ENCODE measurements at regions not wholly inside any gene's neighbourhood (a gene's known extent, or its start where the extent isn't known, plus 50 kb on each side); places are given as distances from the start of the nearest gene placed in this dataset.
"Not testable (repeated sequence)": the region's sequence is repeated elsewhere in the genome, so short reads cannot be mapped to it uniquely, and the experiment has no call there.

- DNase-seq (ENCODE audit: insufficient read length, low spot score): no peak
- TF ChIP-seq PAX5 (IDR thresholded peaks at IDR 0.05; ENCODE audit: insufficient read depth, low read length, severe bottlenecking) (no peak), POLR2A (IDR thresholded peaks at IDR 0.05; ENCODE audit: low read depth, low read length) (no peak), TAF1 (IDR thresholded peaks at IDR 0.05; ENCODE audit: low read depth, low read length) (no peak), POU2F2 (IDR thresholded peaks at IDR 0.05; ENCODE audit: low read depth, low read length) (no peak), SPI1 (IDR thresholded peaks at IDR 0.05; ENCODE audit: low read depth, low read length) (no peak), POLR2AphosphoS5 (IDR thresholded peaks at IDR 0.05; ENCODE audit: low read depth, low read length) (no peak)
- FAIRE-seq: no peak
Measured at GRCh38 chr1:29933067-29933466, 696.7 kb downstream of the PTPRU start.

GRCh38 chr1:29932626-29933025, 696.3 kb downstream of the PTPRU start:
- FAIRE-seq: no peak
- TF ChIP-seq POLR2A (IDR thresholded peaks at IDR 0.05; ENCODE audit: low read depth, low read length) (no peak), POU2F2 (IDR thresholded peaks at IDR 0.05; ENCODE audit: low read depth, low read length) (no peak), SPI1 (IDR thresholded peaks at IDR 0.05; ENCODE audit: low read depth, low read length) (no peak), POLR2AphosphoS5 (IDR thresholded peaks at IDR 0.05; ENCODE audit: low read depth, low read length) (no peak), TAF1 (IDR thresholded peaks at IDR 0.05; ENCODE audit: low read depth, low read length) (no peak), PAX5 (IDR thresholded peaks at IDR 0.05; ENCODE audit: insufficient read depth, low read length, severe bottlenecking) (no peak)
- DNase-seq (ENCODE audit: insufficient read length, low spot score): no peak

DNA sequence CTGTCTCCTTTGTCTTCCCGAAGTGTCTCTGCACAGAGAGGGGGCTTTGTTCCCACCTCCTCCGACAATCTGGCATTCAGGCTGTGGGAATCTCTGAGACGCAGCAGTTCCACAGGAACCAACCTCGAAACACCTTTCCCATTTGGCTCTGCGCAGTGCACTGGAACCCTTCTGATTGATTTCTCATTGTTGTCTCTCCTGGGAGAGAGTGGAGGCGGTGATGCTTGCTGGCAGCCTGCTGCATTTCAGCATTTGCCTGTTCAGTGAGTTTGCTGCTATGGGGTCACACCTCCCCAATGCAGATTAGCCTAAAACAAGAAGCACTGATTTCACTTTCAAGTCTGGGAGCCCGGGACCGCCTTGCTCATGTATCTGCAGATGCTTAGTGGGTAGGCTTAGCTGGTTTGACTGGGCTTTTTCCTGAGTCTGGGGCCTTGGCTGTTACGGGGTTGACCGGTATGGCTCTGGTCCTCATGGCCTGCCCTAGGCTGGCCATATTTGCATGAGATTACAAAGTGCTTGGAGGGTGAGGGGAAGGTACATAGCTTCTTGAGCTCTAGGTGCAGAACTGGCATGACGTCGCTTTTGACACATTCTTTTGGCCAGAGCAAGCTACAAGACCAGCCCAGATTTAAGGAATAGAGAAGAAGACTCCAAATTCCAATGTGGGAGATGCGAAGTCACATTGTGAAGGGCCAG, 695.3 kb downstream of the PTPRU start:
- TF ChIP-seq PAX5 (IDR thresholded peaks at IDR 0.05; ENCODE audit: insufficient read depth, low read length, severe bottlenecking) (no peak), POLR2A (IDR thresholded peaks at IDR 0.05; ENCODE audit: low read depth, low read length) (no peak), POU2F2 (IDR thresholded peaks at IDR 0.05; ENCODE audit: low read depth, low read length) (no peak)
- DNase-seq (ENCODE audit: insufficient read length, low spot score) (no peak), FAIRE-seq (no peak)

DNA sequence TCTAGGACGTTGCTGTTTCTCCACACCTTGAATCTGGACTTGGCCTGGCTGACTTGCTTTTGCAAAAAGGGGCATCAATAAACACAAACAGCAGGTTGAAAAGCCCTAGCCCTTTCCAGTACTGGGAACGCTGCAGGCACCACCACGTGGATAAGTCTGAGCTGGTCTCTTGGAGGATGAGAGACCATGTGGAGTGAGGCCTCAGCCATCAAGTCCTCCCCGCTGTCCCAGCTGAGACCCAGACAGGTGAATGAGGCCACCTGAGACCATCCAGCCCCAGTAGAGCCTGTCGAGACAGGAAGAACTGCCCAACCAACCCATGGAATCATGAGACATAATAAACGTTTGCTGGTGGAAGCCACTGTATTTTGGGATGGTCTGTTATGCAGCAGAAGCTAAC, 688.7 kb downstream of the PTPRU start:
- no peak for DNase-seq (ENCODE audit: insufficient read length, low spot score)
- TF ChIP-seq TAF1 (IDR thresholded peaks at IDR 0.05; ENCODE audit: low read depth, low read length): no peak
- TF ChIP-seq POLR2AphosphoS5 (IDR thresholded peaks at IDR 0.05; ENCODE audit: low read depth, low read length): no peak
- TF ChIP-seq POU2F2 (IDR thresholded peaks at IDR 0.05; ENCODE audit: low read depth, low read length): no peak
- no peak for TF ChIP-seq POLR2A (IDR thresholded peaks at IDR 0.05; ENCODE audit: low read depth, low read length)
- no peak for TF ChIP-seq SPI1 (IDR thresholded peaks at IDR 0.05; ENCODE audit: low read depth, low read length)
- no peak for TF ChIP-seq PAX5 (IDR thresholded peaks at IDR 0.05; ENCODE audit: insufficient read depth, low read length, severe bottlenecking)
- FAIRE-seq: no peak

DNA sequence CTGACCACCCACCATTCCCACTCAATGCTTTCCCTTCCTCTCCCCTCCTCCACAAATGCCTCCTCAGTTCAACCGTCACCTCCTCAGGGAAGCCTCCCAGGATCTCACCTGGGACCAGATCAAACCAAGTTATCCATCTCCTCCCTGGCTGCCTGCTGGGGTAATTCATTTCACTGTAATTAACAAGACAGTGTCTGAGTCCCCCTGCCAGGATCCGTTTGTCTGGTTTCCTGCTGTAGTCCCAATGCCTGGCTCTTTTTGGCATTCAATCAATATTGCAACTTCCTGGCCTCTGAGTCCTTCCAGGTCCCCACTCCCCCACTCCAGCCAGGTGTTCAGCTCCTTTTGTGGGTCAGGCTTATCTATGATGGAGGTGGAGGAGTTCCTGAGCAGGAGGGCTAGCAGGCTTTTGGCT, 687.7 kb downstream of the PTPRU start:
- no peak for DNase-seq (ENCODE audit: insufficient read length, low spot score)
- FAIRE-seq: no peak
- no peak for TF ChIP-seq POU2F2 (IDR thresholded peaks at IDR 0.05; ENCODE audit: low read depth, low read length)
- no peak for TF ChIP-seq SPI1 (IDR thresholded peaks at IDR 0.05; ENCODE audit: low read depth, low read length)
- no peak for TF ChIP-seq POLR2A (IDR thresholded peaks at IDR 0.05; ENCODE audit: low read depth, low read length)
- no peak for TF ChIP-seq POLR2AphosphoS5 (IDR thresholded peaks at IDR 0.05; ENCODE audit: low read depth, low read length)
- TF ChIP-seq PAX5 (IDR thresholded peaks at IDR 0.05; ENCODE audit: insufficient read depth, low read length, severe bottlenecking): no peak
- no peak for TF ChIP-seq TAF1 (IDR thresholded peaks at IDR 0.05; ENCODE audit: low read depth, low read length)

- no peak for DNase-seq (ENCODE audit: insufficient read length, low spot score)
- TF ChIP-seq POLR2A (IDR thresholded peaks at IDR 0.05; ENCODE audit: low read depth, low read length): no peak
- TF ChIP-seq SPI1 (IDR thresholded peaks at IDR 0.05; ENCODE audit: low read depth, low read length): no peak
- no peak for TF ChIP-seq TAF1 (IDR thresholded peaks at IDR 0.05; ENCODE audit: low read depth, low read length)
- no peak for TF ChIP-seq PAX5 (IDR thresholded peaks at IDR 0.05; ENCODE audit: insufficient read depth, low read length, severe bottlenecking)
- TF ChIP-seq POLR2AphosphoS5 (IDR thresholded peaks at IDR 0.05; ENCODE audit: low read depth, low read length): no peak
- TF ChIP-seq POU2F2 (IDR thresholded peaks at IDR 0.05; ENCODE audit: low read depth, low read length): no peak
- FAIRE-seq: no peak
Measured at GRCh38 chr1:29921741-29922140, 685.4 kb downstream of the PTPRU start.

DNA sequence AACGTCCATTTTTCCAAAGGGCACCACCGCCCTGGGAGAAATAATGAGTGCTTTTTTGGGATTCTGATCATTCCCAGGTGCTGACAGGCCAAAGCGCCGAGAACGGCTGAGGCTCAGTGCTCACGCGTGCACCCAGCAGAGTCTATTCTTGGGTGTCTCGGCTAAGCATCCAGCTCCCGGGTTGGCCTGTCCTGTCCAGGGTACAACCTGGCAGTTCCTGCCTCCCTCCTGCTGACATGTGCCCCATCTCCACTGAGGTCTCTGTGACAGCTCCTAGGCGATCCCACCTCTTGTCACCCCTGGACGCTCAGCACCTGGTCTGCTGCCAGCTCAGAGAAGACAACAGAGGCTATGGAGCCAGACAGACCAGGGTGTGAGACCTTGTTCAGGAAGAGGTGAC, 684.5 kb downstream of the PTPRU start:
- DNase-seq (ENCODE audit: insufficient read length, low spot score) (no peak), FAIRE-seq (no peak)
- no peak for TF ChIP-seq PAX5 (IDR thresholded peaks at IDR 0.05; ENCODE audit: insufficient read depth, low read length, severe bottlenecking)
- no peak for TF ChIP-seq TAF1 (IDR thresholded peaks at IDR 0.05; ENCODE audit: low read depth, low read length)
- no peak for TF ChIP-seq POU2F2 (IDR thresholded peaks at IDR 0.05; ENCODE audit: low read depth, low read length)
- no peak for TF ChIP-seq POLR2AphosphoS5 (IDR thresholded peaks at IDR 0.05; ENCODE audit: low read depth, low read length)
- no peak for TF ChIP-seq POLR2A (IDR thresholded peaks at IDR 0.05; ENCODE audit: low read depth, low read length)
- TF ChIP-seq SPI1 (IDR thresholded peaks at IDR 0.05; ENCODE audit: low read depth, low read length): no peak

DNA sequence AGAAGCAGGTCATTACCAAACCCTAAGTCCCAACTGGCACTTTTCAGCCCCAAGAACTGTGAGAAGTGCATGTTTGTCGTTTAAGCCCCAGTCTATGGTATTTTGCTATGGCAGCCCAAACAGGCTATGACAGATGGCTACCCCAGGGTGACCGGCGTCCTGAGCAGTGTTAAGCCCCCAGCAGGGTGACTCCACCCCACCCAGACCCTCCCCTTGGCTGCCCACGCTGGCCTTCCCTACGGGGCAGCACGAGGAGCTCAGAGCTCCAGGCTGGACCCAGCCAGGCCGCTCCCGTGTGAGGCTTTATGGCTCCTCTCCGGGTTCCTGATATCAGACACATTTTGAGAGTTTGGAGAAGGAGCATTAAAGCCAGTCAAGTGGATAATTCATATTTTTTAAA, 684.0 kb downstream of the PTPRU start:
- FAIRE-seq (no peak), DNase-seq (ENCODE audit: insufficient read length, low spot score) (no peak)
- TF ChIP-seq POLR2AphosphoS5 (IDR thresholded peaks at IDR 0.05; ENCODE audit: low read depth, low read length) (no peak), PAX5 (IDR thresholded peaks at IDR 0.05; ENCODE audit: insufficient read depth, low read length, severe bottlenecking) (no peak), SPI1 (IDR thresholded peaks at IDR 0.05; ENCODE audit: low read depth, low read length) (no peak)

- DNase-seq (ENCODE audit: insufficient read length, low spot score); FAIRE-seq: not testable (repeated sequence)
Measured at GRCh38 chr1:29919041-29919440, 682.7 kb downstream of the PTPRU start.

DNA sequence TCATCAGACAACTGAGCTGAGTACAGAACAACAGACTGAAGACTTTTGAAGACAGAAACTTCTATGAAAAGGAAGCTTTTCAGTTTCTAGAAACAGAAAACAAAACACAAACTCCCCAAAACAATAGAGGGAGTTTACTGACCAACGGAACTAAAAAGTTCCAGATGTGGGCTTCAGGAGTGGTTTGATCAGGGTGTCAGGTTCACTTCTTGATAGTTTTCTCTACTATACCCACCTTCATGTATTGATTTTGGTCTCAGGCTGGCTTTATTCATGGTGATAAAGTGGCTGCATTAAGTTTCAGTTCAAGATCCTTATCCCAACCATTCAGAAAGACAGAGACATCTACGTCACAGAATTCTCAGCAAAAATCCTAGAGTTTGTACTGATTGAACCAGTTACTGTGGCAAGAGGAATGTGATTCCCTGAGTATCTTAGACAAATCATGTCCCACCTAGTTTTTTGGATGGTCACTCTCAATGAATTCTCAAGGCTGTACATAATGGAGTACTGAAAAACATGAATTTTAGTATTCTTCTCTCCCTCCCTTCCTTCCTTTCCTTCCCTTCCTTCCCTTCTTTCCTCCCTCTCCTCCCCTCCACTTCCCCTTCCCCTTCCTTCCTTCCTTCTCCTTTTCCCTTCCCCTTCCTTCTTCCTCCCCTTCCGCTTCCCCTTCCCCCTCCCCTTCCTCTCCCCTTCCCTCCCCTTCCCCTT, 680.5 kb downstream of the PTPRU start:
- no peak for DNase-seq (ENCODE audit: insufficient read length, low spot score)
- no peak for FAIRE-seq
- TF ChIP-seq POLR2A (IDR thresholded peaks at IDR 0.05; ENCODE audit: low read depth, low read length): no peak
- no peak for TF ChIP-seq TAF1 (IDR thresholded peaks at IDR 0.05; ENCODE audit: low read depth, low read length)
- TF ChIP-seq POU2F2 (IDR thresholded peaks at IDR 0.05; ENCODE audit: low read depth, low read length): no peak
- TF ChIP-seq POLR2AphosphoS5 (IDR thresholded peaks at IDR 0.05; ENCODE audit: low read depth, low read length): no peak
- TF ChIP-seq SPI1 (IDR thresholded peaks at IDR 0.05; ENCODE audit: low read depth, low read length): no peak
- no peak for TF ChIP-seq PAX5 (IDR thresholded peaks at IDR 0.05; ENCODE audit: insufficient read depth, low read length, severe bottlenecking)
